GM23338 (cell line): ENCODE measurements at regions not wholly inside any gene's neighbourhood (a gene's known extent, or its start where the extent isn't known, plus 50 kb on each side); places are given as distances from the start of the nearest gene placed in this dataset.
"Not testable (repeated sequence)": the region's sequence is repeated elsewhere in the genome, so short reads cannot be mapped to it uniquely, and the experiment has no call there.

Experiments used
- ATAC-seq: fragments of 200-7000 bp; cut with Tn5 transposase; 3 replicates; pipeline ENCODE4 v1.9.1; 2020
- DNase-seq: peaks from one replicate; pipeline ENCODE4 v3.0.0-alpha.2; 2015; ENCODE audit warnings: low spot score
- H2AFZ ChIP-seq: fragments of 200-600 bp; sonication (generic); 2 replicates; pipeline ENCODE4 v1.8.0; 2016; ENCODE audit warnings: antibody characterized with exemption, mild to moderate bottlenecking, moderate library complexity
- H3F3A ChIP-seq: fragments of 200-600 bp; sonication (generic); replicated peaks from 2 replicates; pipeline ENCODE4 v1.8.0; 2017; ENCODE audit warnings: antibody characterized with exemption, mixed run types, low read depth
- H3K27ac ChIP-seq: fragments of 200-600 bp; sonication (generic); 2 replicates; pipeline ENCODE4 v1.6.1; 2016; ENCODE audit warnings: low read depth
- H3K27me3 ChIP-seq: fragments of 200-600 bp; sonication (generic); 2 replicates; pipeline ENCODE4 v1.8.0; 2016; ENCODE audit warnings: mild to moderate bottlenecking, mixed run types, moderate library complexity; ENCODE audit not compliant: insufficient read depth
- H3K36me3 ChIP-seq: fragments of 200-600 bp; sonication (generic); 2 replicates; pipeline ENCODE4 v1.8.0; 2016; ENCODE audit warnings: mild to moderate bottlenecking; ENCODE audit not compliant: insufficient read depth
- H3K4me1 ChIP-seq: fragments of 200-600 bp; sonication (generic); 2 replicates; pipeline ENCODE4 v1.8.0; 2016; ENCODE audit warnings: mild to moderate bottlenecking, moderate library complexity; ENCODE audit not compliant: insufficient read depth
- H3K4me2 ChIP-seq: fragments of 200-600 bp; sonication (generic); 2 replicates; pipeline ENCODE4 v1.7.1; 2017; ENCODE audit warnings: mixed run types
- H3K4me3 ChIP-seq: fragments of 200-600 bp; sonication (generic); 2 replicates; pipeline ENCODE4 v1.6.1; 2016; ENCODE audit warnings: mixed run types
- H3K79me2 ChIP-seq: fragments of 200-600 bp; sonication (generic); replicated peaks from 2 replicates; pipeline ENCODE4 v1.8.0; 2017; ENCODE audit warnings: mild to moderate bottlenecking; ENCODE audit not compliant: insufficient read depth
- H3K9me2 ChIP-seq: fragments of 200-600 bp; sonication (generic); 2 replicates; pipeline ENCODE4 v1.8.0; 2017; ENCODE audit not compliant: insufficient read depth
- H4K20me1 ChIP-seq: fragments of 200-600 bp; sonication (generic); replicated peaks from 2 replicates; pipeline ENCODE4 v1.8.0; 2017; ENCODE audit warnings: mild to moderate bottlenecking; ENCODE audit not compliant: insufficient read depth
- H3K27ac Mint-ChIP-seq: 2 replicates; pipeline ENCODE4 v1.8.0; 2020; ENCODE audit warnings: inconsistent platforms, mild to moderate bottlenecking, moderate library complexity, mixed read lengths
- H3K27me3 Mint-ChIP-seq: 3 replicates; pipeline ENCODE4 v1.8.0; 2022; ENCODE audit warnings: low read depth, mild to moderate bottlenecking, moderate library complexity, mixed read lengths, inconsistent platforms; ENCODE audit not compliant: insufficient read depth, poor library complexity
- H3K36me3 Mint-ChIP-seq: 3 replicates; pipeline ENCODE4 v1.8.0; 2021; ENCODE audit warnings: low read depth, mild to moderate bottlenecking, inconsistent platforms, moderate library complexity, mixed read lengths
- H3K4me1 Mint-ChIP-seq: 3 replicates; pipeline ENCODE4 v1.8.0; 2020; ENCODE audit warnings: mild to moderate bottlenecking, inconsistent platforms, mixed read lengths
- H3K4me3 Mint-ChIP-seq: 3 replicates; pipeline ENCODE4 v1.8.0; 2021; ENCODE audit warnings: moderate library complexity, mild to moderate bottlenecking, inconsistent platforms, mixed read lengths
- H3K9me3 Mint-ChIP-seq: 3 replicates; pipeline ENCODE4 v1.8.0; 2020; ENCODE audit warnings: moderate library complexity, mild to moderate bottlenecking, inconsistent platforms, mixed read lengths
- CREB1 ChIP-seq: fragments of 250-450 bp; sonication (Bioruptor Pico); IDR thresholded peaks from 2 replicates; pipeline ENCODE4 v1.5.0; 2020; ENCODE audit warnings: low read depth, mild to moderate bottlenecking, moderate library complexity
- CTCF ChIP-seq, 2 experiments: fragments of 200-600 bp in 1 of 2; sonication (generic) in 1 of 2; conservative IDR thresholded peaks; 2 replicates each; pipeline versions ENCODE4 v1.5.1 to v1.6.1; 2016 to 2017; ENCODE audit warnings: antibody characterized with exemption in 2 of 2, low read depth in 2 of 2, mild to moderate bottlenecking in 2 of 2, moderate library complexity in 1 of 2
- ETS1 ChIP-seq: IDR thresholded peaks from 2 replicates; pipeline ENCODE4 v1.6.1; 2016; ENCODE audit warnings: antibody characterized with exemption
- JUNB ChIP-seq: IDR thresholded peaks from one replicate; pipeline ENCODE4 v1.6.1; 2016; ENCODE audit warnings: antibody characterized with exemption; ENCODE audit not compliant: unreplicated experiment
- NANOG ChIP-seq: IDR thresholded peaks from 2 replicates; pipeline ENCODE4 v1.6.1; 2016; ENCODE audit warnings: antibody characterized with exemption, borderline replicate concordance
- POLR2AphosphoS5 ChIP-seq: IDR thresholded peaks from 2 replicates; pipeline ENCODE4 v1.6.1; 2016; ENCODE audit warnings: antibody characterized with exemption, low read depth
- STAT1 ChIP-seq: IDR thresholded peaks from one replicate; pipeline ENCODE4 v1.6.1; 2016; ENCODE audit warnings: antibody characterized with exemption; ENCODE audit not compliant: unreplicated experiment
- ZNF114 ChIP-seq: fragments of 250-450 bp; sonication (Bioruptor Pico); IDR thresholded peaks from 2 replicates; pipeline ENCODE4 v1.5.0; 2020; ENCODE audit warnings: mild to moderate bottlenecking, moderate library complexity
- ZNF331 ChIP-seq: fragments of 250-450 bp; sonication (Bioruptor Pico); IDR thresholded peaks from 2 replicates; pipeline ENCODE4 v1.5.0; 2020; ENCODE audit warnings: low read depth, mild to moderate bottlenecking, moderate library complexity
- ZNF462 ChIP-seq: fragments of 250-450 bp; sonication (Bioruptor Pico); IDR thresholded peaks from 2 replicates; pipeline ENCODE4 v1.5.0; 2020; ENCODE audit warnings: mild to moderate bottlenecking, moderate library complexity

- not testable (repeated sequence) for ATAC-seq, H3K36me3 Mint-ChIP-seq
These were observed 75.0 kb downstream of the C9orf50 start for GRCh38 chr9:129545876-129546275.

GRCh38 chr9:129544761-129545160 is 76.1 kb downstream of the C9orf50 start:
- no peak for ATAC-seq
- H3K27ac Mint-ChIP-seq: no peak overlapping the region

More at GRCh38 chr9:129545876-129546275, 75.0 kb downstream of the C9orf50 start:
- not testable (repeated sequence) for H3K4me3 ChIP-seq, H2AFZ ChIP-seq, H3K27ac Mint-ChIP-seq, H3K9me3 Mint-ChIP-seq, H3F3A ChIP-seq, H3K4me1 ChIP-seq, H3K9me2 ChIP-seq, DNase-seq, H3K4me2 ChIP-seq, H3K36me3 ChIP-seq, H3K4me1 Mint-ChIP-seq, H3K27ac ChIP-seq, H4K20me1 ChIP-seq, H3K4me3 Mint-ChIP-seq, H3K79me2 ChIP-seq
- peaks cover 24% of the 10 kb centered on the region for H3K27me3 Mint-ChIP-seq
- peaks cover 29% of the 10 kb centered on the region for H3K27me3 ChIP-seq

More at GRCh38 chr9:129544761-129545160, 76.1 kb downstream of the C9orf50 start:
- Histone ChIP-seq H3K27ac (no peak overlapping the region), H4K20me1 (no peaks in the 10 kb centered on the region), H3K36me3 (no peaks in the 10 kb centered on the region), H3K79me2 (no peaks in the 10 kb centered on the region), H3K27me3 (peaks cover 18% of the 10 kb centered on the region), H3K4me2 (no peak overlapping the region), H3K9me2 (no peaks in the 10 kb centered on the region), H3K4me3 (no peak overlapping the region), H2AFZ (no peak overlapping the region), H3K4me1 (no peaks in the 10 kb centered on the region), H3F3A (no peaks in the 10 kb centered on the region)
- Mint-ChIP-seq H3K27me3 (peaks cover 18% of the 10 kb centered on the region), H3K9me3 (peaks cover 2% of the 10 kb centered on the region; the same call in 1 of the 3 replicates), H3K36me3 (no peaks in the 10 kb centered on the region; the same call in 2 of the 3 replicates), H3K4me1 (peaks cover 3% of the 10 kb centered on the region; the same call in 2 of the 3 replicates), H3K4me3 (no peak overlapping the region)
- no peak for DNase-seq
- no peak for TF ChIP-seq ETS1
- TF ChIP-seq JUNB: no peak
- no peak for TF ChIP-seq CREB1 (CRISPR knock-in tag)
- no peak for TF ChIP-seq POLR2AphosphoS5
- no peak for TF ChIP-seq ZNF114 (CRISPR knock-in tag)
- TF ChIP-seq CTCF (conservative IDR thresholded peaks at IDR 0.05; ENCODE audit: low read depth in 2 of 2): no peak
- TF ChIP-seq ZNF462 (CRISPR knock-in tag): no peak
- no peak for TF ChIP-seq STAT1
- no peak for TF ChIP-seq NANOG
- no peak for TF ChIP-seq ZNF331 (CRISPR knock-in tag)
